ENCODE measurements at regions not wholly inside any gene's neighbourhood (a gene's known extent, or its start where the extent isn't known, plus 50 kb on each side); places are given as distances from the start of the nearest gene placed in this dataset.

- TF ChIP-seq CTCF (IDR thresholded peaks at IDR 0.05) (no peak), ZFX (IDR thresholded peaks at IDR 0.05; ENCODE audit: borderline replicate concordance) (no peak)
These were observed 251.9 kb downstream of the SEC23A start for GRCh38 chr14:38851111-38851510.

Data from 22Rv1 (cell line).